K562 (cell line): ENCODE measurements at regions not wholly inside any gene's neighbourhood (a gene's known extent, or its start where the extent isn't known, plus 50 kb on each side); places are given as distances from the start of the nearest gene placed in this dataset.

Experiments used
- CEBPG ChIP-seq, 3 experiments: fragments of 200-800 bp in 1 of 3; sonication (Bioruptor generic) in 1 of 3; sonication (generic) in 1 of 3; formaldehyde crosslinking in 1 of 3; IDR thresholded peaks in 2 of 3; conservative IDR thresholded peaks in 1 of 3; 2 replicates each; pipeline versions ENCODE4 v1.6.1 to v1.8.0; 2016 to 2022; ENCODE audit warnings: missing compliant biosample characterization in 2 of 3, missing genetic modification characterization in 2 of 3, mild to moderate bottlenecking in 1 of 3, missing genetic modification reagents in 1 of 3
- HLTF ChIP-seq: fragments of 450-650 bp; IDR thresholded peaks from 2 replicates; pipeline ENCODE4 v1.6.1; 2016
- ZBED1 ChIP-seq: IDR thresholded peaks from 2 replicates; pipeline ENCODE4 v1.6.1; 2014
- ZNF134 ChIP-seq: fragments of 250-450 bp; sonication (Bioruptor Pico); conservative IDR thresholded peaks from 2 replicates; pipeline ENCODE4 v1.4.0; 2020
- ZNF316 ChIP-seq: fragments of 450-650 bp; IDR thresholded peaks from 2 replicates; pipeline ENCODE4 v1.6.1; 2016
- TF ChIP-seq, protein P1 (sequence below), 2 experiments: fragments of 450-650 bp; IDR thresholded peaks; 2 replicates each; pipeline ENCODE4 v1.6.1; 2018; ENCODE audit warnings: mild to moderate bottlenecking in 2 of 2, low read depth in 1 of 2; ENCODE audit not compliant: partially characterized antibody in 2 of 2
- TF ChIP-seq, protein P2 (sequence below), 2 experiments: fragments of 450-650 bp; formaldehyde crosslinking in 1 of 2; IDR thresholded peaks; 2 replicates each; pipeline versions ENCODE4 v1.4.0 to v1.6.1; 2014 to 2020; ENCODE audit warnings: mild to moderate bottlenecking in 2 of 2, borderline replicate concordance in 1 of 2, low read depth in 1 of 2

GRCh38 chr21:14306126-14306907 lies 76.6 kb downstream of the HSPA13 start (continued):
- TF ChIP-seq, protein P1, sequence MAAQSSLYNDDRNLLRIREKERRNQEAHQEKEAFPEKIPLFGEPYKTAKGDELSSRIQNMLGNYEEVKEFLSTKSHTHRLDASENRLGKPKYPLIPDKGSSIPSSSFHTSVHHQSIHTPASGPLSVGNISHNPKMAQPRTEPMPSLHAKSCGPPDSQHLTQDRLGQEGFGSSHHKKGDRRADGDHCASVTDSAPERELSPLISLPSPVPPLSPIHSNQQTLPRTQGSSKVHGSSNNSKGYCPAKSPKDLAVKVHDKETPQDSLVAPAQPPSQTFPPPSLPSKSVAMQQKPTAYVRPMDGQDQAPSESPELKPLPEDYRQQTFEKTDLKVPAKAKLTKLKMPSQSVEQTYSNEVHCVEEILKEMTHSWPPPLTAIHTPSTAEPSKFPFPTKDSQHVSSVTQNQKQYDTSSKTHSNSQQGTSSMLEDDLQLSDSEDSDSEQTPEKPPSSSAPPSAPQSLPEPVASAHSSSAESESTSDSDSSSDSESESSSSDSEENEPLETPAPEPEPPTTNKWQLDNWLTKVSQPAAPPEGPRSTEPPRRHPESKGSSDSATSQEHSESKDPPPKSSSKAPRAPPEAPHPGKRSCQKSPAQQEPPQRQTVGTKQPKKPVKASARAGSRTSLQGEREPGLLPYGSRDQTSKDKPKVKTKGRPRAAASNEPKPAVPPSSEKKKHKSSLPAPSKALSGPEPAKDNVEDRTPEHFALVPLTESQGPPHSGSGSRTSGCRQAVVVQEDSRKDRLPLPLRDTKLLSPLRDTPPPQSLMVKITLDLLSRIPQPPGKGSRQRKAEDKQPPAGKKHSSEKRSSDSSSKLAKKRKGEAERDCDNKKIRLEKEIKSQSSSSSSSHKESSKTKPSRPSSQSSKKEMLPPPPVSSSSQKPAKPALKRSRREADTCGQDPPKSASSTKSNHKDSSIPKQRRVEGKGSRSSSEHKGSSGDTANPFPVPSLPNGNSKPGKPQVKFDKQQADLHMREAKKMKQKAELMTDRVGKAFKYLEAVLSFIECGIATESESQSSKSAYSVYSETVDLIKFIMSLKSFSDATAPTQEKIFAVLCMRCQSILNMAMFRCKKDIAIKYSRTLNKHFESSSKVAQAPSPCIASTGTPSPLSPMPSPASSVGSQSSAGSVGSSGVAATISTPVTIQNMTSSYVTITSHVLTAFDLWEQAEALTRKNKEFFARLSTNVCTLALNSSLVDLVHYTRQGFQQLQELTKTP (IDR thresholded peaks at IDR 0.05; ENCODE audit: low read depth in 1 of 2, partially characterized antibody in 2 of 2) = no peak
- no peak for TF ChIP-seq ZBED1
- no peak for TF ChIP-seq ZNF134 (CRISPR knock-in tag)
- no peak for TF ChIP-seq CEBPG (CRISPR knock-in tag; IDR thresholded peaks at IDR 0.05)
- TF ChIP-seq CEBPG (tag; conservative IDR thresholded peaks at IDR 0.05 in 1 of 2, IDR thresholded peaks at IDR 0.05 in 1 of 2) = no peak
- peak; percentile 66 for TF ChIP-seq ZNF316
- TF ChIP-seq, protein P2, sequence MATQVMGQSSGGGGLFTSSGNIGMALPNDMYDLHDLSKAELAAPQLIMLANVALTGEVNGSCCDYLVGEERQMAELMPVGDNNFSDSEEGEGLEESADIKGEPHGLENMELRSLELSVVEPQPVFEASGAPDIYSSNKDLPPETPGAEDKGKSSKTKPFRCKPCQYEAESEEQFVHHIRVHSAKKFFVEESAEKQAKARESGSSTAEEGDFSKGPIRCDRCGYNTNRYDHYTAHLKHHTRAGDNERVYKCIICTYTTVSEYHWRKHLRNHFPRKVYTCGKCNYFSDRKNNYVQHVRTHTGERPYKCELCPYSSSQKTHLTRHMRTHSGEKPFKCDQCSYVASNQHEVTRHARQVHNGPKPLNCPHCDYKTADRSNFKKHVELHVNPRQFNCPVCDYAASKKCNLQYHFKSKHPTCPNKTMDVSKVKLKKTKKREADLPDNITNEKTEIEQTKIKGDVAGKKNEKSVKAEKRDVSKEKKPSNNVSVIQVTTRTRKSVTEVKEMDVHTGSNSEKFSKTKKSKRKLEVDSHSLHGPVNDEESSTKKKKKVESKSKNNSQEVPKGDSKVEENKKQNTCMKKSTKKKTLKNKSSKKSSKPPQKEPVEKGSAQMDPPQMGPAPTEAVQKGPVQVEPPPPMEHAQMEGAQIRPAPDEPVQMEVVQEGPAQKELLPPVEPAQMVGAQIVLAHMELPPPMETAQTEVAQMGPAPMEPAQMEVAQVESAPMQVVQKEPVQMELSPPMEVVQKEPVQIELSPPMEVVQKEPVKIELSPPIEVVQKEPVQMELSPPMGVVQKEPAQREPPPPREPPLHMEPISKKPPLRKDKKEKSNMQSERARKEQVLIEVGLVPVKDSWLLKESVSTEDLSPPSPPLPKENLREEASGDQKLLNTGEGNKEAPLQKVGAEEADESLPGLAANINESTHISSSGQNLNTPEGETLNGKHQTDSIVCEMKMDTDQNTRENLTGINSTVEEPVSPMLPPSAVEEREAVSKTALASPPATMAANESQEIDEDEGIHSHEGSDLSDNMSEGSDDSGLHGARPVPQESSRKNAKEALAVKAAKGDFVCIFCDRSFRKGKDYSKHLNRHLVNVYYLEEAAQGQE (IDR thresholded peaks at IDR 0.05; ENCODE audit: borderline replicate concordance) = peak; percentile 33; the same call in 1 of the 2 replicates
- TF ChIP-seq, protein P2 (CRISPR knock-in tag; IDR thresholded peaks at IDR 0.05; ENCODE audit: low read depth) = no peak
- no peak for TF ChIP-seq HLTF
